22Rv1 (cell line): ENCODE measurements at regions not wholly inside any gene's neighbourhood (a gene's known extent, or its start where the extent isn't known, plus 50 kb on each side); places are given as distances from the start of the nearest gene placed in this dataset.

Experiments
- H3K27ac ChIP-seq: fragments of 450-650 bp; 2 replicates; pipeline ENCODE4 v1.5.1; 2017
- ZFX ChIP-seq: fragments of 450-650 bp; IDR thresholded peaks from 2 replicates; pipeline ENCODE4 v1.6.1; 2017; ENCODE audit warnings: antibody characterized with exemption, borderline replicate concordance
- TF ChIP-seq, protein P1 (sequence below): fragments of 450-650 bp; IDR thresholded peaks from 2 replicates; pipeline ENCODE4 v1.5.1; 2017; ENCODE audit warnings: mild to moderate bottlenecking

DNA sequence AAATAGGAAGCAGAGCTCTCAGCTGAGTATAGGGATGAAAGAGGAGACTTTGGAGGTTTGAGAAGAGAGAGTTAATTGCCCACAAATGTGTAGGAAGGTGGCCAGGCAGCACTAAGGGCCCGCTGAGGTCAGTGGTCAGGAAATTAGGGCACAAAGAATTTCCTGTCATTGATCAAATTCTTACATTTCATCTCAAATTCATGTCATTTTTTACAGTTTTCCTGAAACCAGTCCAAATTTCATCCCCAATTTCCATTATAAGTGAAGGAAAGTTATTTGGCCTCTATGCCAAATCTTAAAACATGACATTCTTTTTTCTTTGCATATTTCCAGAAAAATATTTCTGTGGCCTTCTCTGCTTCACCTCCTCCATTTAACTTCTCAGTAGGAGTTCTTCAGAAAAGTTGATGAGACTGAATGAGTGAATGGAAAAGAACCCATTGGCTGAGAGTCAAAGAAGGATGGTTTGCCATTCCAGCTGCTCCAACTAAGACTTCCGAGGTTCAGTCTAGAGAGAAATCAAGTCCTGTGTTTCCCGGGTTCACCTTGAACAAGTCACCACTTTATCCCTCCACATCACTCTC, 68.7 kb upstream of the SPRY1 start:
- no peak overlapping the region for H3K27ac ChIP-seq
- TF ChIP-seq, protein P1, sequence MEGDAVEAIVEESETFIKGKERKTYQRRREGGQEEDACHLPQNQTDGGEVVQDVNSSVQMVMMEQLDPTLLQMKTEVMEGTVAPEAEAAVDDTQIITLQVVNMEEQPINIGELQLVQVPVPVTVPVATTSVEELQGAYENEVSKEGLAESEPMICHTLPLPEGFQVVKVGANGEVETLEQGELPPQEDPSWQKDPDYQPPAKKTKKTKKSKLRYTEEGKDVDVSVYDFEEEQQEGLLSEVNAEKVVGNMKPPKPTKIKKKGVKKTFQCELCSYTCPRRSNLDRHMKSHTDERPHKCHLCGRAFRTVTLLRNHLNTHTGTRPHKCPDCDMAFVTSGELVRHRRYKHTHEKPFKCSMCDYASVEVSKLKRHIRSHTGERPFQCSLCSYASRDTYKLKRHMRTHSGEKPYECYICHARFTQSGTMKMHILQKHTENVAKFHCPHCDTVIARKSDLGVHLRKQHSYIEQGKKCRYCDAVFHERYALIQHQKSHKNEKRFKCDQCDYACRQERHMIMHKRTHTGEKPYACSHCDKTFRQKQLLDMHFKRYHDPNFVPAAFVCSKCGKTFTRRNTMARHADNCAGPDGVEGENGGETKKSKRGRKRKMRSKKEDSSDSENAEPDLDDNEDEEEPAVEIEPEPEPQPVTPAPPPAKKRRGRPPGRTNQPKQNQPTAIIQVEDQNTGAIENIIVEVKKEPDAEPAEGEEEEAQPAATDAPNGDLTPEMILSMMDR, result no peak
- no peak for TF ChIP-seq ZFX

DNA sequence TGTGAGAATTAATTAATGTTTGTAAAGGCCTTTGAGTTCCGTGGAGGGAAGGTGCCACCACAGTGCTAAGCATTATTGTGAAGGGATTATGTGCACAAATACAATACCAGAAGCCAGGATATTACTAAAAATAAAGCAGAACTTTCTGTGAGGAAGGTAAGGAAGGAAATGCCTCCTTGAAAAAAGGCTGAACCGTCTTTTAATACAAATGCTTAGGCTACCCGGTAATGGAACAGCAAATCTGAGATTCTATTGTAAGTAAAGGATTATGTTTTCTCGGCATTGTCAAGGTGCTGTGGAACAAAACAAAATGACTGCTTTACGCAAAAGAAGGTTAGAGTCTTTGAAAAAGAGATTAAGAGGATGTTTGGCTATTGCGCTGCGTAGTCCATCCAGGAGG, 57.9 kb upstream of the SPRY1 start:
- no peak for TF ChIP-seq ZFX
- TF ChIP-seq, protein P1, result no peak
- no peak overlapping the region for H3K27ac ChIP-seq

DNA sequence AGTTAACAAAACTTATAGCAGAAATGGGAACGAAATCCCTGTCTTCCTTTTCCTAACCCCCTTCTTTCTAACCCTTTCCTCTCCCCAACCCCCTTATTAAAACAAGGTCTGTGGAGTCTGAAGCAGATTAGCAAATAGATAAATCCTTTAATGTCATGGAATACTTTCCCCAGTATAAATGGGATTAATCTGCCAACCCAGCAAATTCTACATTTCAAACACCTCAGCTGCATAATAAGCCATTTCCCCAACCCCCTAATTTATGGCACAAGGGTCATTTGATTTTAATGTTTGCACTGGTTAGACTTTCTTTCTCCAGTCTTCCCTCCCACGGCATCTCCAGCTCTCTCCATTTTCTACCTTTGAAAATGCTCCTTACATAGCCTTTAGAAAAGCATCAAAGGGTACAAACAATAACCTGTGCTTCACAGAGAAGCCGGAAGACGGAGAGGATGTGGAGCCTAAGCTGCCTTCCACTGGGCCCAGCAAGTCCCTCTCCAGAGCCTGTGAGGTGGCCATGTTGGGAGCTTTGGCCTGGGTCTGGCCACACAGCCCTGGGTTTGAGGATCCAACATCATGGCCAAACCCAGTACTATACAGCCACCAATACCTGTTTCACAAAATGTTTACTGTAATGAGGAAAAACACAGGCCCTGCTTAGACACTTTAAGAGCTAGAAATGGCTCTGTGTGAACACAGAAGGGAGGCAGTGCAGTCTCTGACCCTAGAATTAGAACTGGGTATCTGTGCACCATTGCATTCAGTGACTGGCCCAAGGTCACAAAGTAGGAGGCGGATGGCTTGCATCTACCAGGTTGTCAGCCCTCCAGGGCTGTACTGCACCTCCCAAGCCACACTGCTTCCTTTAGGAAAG, 56.9 kb upstream of the SPRY1 start:
- TF ChIP-seq, protein P1, result no peak
- TF ChIP-seq ZFX, result no peak
- H3K27ac ChIP-seq, result no peak overlapping the region

DNA sequence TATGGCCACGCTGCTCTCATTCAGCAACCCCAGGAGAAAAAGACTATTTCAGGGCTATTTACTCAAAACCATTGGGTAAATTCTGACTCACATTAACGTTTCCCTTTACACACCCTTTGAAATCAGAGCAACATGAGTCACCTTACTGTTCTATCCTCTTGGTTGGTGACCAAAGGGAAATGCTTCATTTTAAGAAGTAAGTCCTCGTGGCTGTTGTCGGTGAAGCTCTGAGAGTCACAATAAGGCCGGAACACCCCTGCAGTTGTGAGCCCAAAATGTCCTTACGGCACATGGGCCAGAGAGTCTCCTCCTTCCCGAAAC, 56.3 kb upstream of the SPRY1 start:
- TF ChIP-seq, protein P1, result no peak
- no peak for TF ChIP-seq ZFX

DNA sequence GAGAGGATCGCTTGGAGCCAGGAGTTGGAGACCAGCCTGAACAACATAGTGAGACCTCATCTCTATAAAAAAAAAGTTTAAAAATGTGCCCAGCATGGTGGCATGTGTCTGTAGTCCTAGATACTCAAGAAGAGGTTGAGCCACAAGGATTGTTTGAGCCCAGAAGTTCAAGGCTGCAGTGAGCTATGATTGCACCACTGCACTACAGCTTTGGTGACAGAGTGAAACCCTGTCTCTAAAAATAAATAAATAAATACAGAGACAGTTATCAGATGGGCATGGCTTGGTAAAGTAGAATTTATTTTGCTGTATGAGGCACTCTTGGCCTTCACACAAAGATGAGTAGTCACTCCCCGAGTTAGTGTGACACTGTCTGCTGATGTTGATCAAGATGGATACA, 54.1 kb upstream of the SPRY1 start:
- no peak overlapping the region for H3K27ac ChIP-seq
- no peak for TF ChIP-seq ZFX
- TF ChIP-seq, protein P1, result no peak

More for the DNA sequence above, 56.3 kb upstream of the SPRY1 start:
- H3K27ac ChIP-seq, result no peak overlapping the region

DNA sequence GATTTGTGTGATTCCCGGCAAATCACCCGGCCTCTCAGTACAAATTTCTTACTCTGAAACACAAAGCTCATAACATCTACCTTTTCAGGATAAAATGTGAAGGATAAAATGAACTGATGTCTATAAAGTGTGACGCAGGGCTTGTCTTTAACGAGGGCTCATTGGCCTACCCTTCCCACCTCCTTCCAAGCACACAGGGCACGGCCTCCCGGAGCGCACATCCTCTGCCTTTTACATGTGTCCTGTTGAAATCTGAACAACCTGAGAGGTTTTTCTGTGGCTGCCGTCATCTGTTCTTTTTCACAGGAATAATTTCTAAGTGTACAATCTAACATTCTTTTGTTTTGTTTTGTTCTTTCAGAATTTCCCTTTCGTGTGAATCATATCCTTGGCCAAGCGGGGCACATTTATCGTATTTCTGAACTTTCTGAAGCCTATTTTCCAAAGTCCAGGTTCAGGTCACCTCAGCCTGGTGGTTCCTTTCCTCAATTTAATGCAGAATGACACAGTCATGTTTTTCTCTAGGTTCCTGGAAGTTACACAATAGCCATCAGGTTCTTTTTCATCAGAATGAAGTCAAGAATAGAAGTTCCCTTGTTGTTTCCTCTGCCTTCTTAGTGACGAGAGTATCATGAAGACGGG, 53.1 kb upstream of the SPRY1 start:
- TF ChIP-seq, protein P1, result no peak
- no peak for TF ChIP-seq ZFX
- no peak overlapping the region for H3K27ac ChIP-seq

DNA sequence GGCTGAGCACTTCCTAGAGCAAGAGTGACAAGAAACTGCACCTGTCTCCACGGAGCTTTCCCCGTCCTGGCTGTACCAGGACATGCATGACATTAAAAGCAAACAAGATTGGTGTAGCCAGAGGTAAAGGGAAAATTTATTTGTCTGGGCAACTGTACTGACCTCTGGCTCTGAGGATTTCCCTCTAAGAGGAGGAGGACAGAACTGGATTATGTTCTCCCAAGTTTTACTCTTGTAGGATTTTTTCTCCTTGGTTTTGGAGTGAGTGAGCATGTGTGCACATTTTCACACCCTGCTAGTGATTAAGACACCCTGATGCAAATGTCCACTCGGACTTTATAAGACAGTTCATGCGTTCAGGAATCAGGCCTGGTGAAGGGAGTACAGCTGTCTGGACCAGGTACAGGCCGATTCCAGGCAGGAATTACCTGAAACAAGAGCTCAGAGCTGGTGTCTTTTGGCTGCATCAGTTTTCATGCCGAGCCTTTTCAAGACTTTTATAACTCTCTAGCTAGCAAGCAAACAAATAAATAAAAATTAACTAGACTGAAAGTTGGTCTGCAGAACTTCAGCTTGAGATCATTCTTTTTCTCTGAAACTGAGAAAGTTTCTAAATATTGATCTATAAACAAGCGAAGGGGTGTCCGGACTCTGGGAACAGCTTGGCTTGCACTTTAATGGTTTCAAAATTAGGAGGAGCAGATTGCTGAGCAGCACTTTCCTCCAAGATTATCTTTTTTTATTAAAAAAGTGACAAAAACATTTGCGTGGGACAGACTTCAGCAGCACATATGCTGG, 51.3 kb upstream of the SPRY1 start:
- no peak for TF ChIP-seq ZFX
- TF ChIP-seq, protein P1, result no peak
- H3K27ac ChIP-seq, result no peak overlapping the region
